ENCODE measurements at regions not wholly inside any gene's neighbourhood (a gene's known extent, or its start where the extent isn't known, plus 50 kb on each side); places are given as distances from the start of the nearest gene placed in this dataset.
"Not testable (repeated sequence)": the region's sequence is repeated elsewhere in the genome, so short reads cannot be mapped to it uniquely, and the experiment has no call there.

- Histone ChIP-seq H3K27me3 (no peaks in the 10 kb centered on the region), H3K9me3 (no peaks in the 10 kb centered on the region), H3K4me1 (peaks cover 0 to 22% (median 2%) of the 10 kb centered on the region in 12 donors), H3K4me3 (no peak overlapping the region), H3K27ac (no peak overlapping the region), H3K36me3 (peaks cover 0 to 26% (median 16%) of the 10 kb centered on the region in 9 donors)
- WGBS, 4 donors = 89 to 92% (median 90%) methylated on average over 7 of the region's 7 CpGs
- ATAC-seq (no peak), DNase-seq (no peak)
- intact Hi-C loops (cut with DNase I) = no loop called here
- TF ChIP-seq CTCF (IDR thresholded peaks at IDR 0.05) = no peak
- TF ChIP-seq POLR2A (IDR thresholded peaks at IDR 0.05) = no peak
Observed at GRCh38 chr16:27627136-27627535, 77.2 kb downstream of the KATNIP start.

GRCh38 chr16:27628241-27628942, 78.4 kb downstream of the KATNIP start:
- peaks cover 0 to 27% (median 18%) of the 10 kb centered on the region in 9 donors for H3K36me3 ChIP-seq
- H3K9me3 ChIP-seq = no peaks in the 10 kb centered on the region
- 81 to 85% (median 81%) methylated on average over 15 of the region's 15 CpGs for WGBS, 4 donors
- no peak for DNase-seq
- no peak for ATAC-seq
- no peak overlapping the region for H3K4me3 ChIP-seq
- intact Hi-C loops (cut with DNase I) = no loop called here
- H3K4me1 ChIP-seq = peaks cover 0 to 22% (median 2%) of the 10 kb centered on the region in 12 donors
- H3K27ac ChIP-seq = no peak overlapping the region
- TF ChIP-seq POLR2A (IDR thresholded peaks at IDR 0.05) = no peak
- no peak for TF ChIP-seq CTCF (IDR thresholded peaks at IDR 0.05)
- H3K27me3 ChIP-seq = no peaks in the 10 kb centered on the region

GRCh38 chr16:27628943-27629462, 79.1 kb downstream of the KATNIP start:
- H3K4me3 ChIP-seq; H3K27me3 ChIP-seq; H3K27ac ChIP-seq; intact Hi-C loops (cut with DNase I); ATAC-seq; H3K9me3 ChIP-seq; DNase-seq: not testable (repeated sequence)
- peaks cover 0 to 22% (median 2%) of the 10 kb centered on the region in 12 donors for H3K4me1 ChIP-seq
- 94 to 97% (median 96%) methylated on average over 8 of the region's 8 CpGs for WGBS, 4 donors
- peaks cover 0 to 32% (median 22%) of the 10 kb centered on the region in 9 donors for H3K36me3 ChIP-seq

GRCh38 chr16:27632216-27632615, 82.3 kb downstream of the KATNIP start:
- no peak for TF ChIP-seq CTCF (IDR thresholded peaks at IDR 0.05)
- TF ChIP-seq POLR2A (IDR thresholded peaks at IDR 0.05) = no peak
- 93 to 98% (median 98%) methylated on average over 10 of the region's 10 CpGs for WGBS, 4 donors
- Histone ChIP-seq H3K36me3 (peaks cover 0 to 40% (median 22%) of the 10 kb centered on the region in 9 donors), H3K27me3 (no peaks in the 10 kb centered on the region), H3K9me3 (no peaks in the 10 kb centered on the region), H3K4me3 (no peak overlapping the region), H3K27ac (no peak overlapping the region), H3K4me1 (peaks cover 0 to 3% (median 0%) of the 10 kb centered on the region in 12 donors)
- DNase-seq (no peak), ATAC-seq (no peak)
- intact Hi-C loops (cut with DNase I) = loop anchor here in 5 of 10 donors (10.0 kb wide), 4 partner anchors 233 to 443 kb away; partner anchors contain the start of gene GSG1L (in 3 of the 5)

All from heart left ventricle (tissue), 16 donors.